Ishikawa (cell line): ENCODE measurements at regions not wholly inside any gene's neighbourhood (a gene's known extent, or its start where the extent isn't known, plus 50 kb on each side); places are given as distances from the start of the nearest gene placed in this dataset.

Experiments used
- CEBPB ChIP-seq: IDR thresholded peaks from 2 replicates; pipeline ENCODE4 v1.6.1; 2012
- EP300 ChIP-seq: IDR thresholded peaks from 2 replicates; pipeline ENCODE4 v1.6.1; 2012; ENCODE audit warnings: borderline replicate concordance
- FOXM1 ChIP-seq: IDR thresholded peaks from 2 replicates; pipeline ENCODE4 v1.6.1; 2012; ENCODE audit warnings: low read depth, borderline replicate concordance
- RAD21 ChIP-seq: IDR thresholded peaks from 2 replicates; pipeline ENCODE4 v1.6.1; 2012; ENCODE audit warnings: low read depth
- TAF1 ChIP-seq: IDR thresholded peaks from 2 replicates; pipeline ENCODE4 v1.6.1; 2012; ENCODE audit warnings: low read depth, mild to moderate bottlenecking
- TCF12 ChIP-seq: IDR thresholded peaks from 2 replicates; pipeline ENCODE4 v1.6.1; 2012; ENCODE audit warnings: low read depth
- ZBTB7A ChIP-seq: IDR thresholded peaks from 2 replicates; pipeline ENCODE4 v1.6.1; 2012; ENCODE audit warnings: low read depth
- TF ChIP-seq, protein P1 (sequence below): IDR thresholded peaks from 2 replicates; pipeline ENCODE4 v1.6.1; 2012
- TF ChIP-seq, protein P2 (sequence below): IDR thresholded peaks from 2 replicates; pipeline ENCODE4 v1.6.1; 2012; ENCODE audit warnings: low read depth, mild to moderate bottlenecking

DNA sequence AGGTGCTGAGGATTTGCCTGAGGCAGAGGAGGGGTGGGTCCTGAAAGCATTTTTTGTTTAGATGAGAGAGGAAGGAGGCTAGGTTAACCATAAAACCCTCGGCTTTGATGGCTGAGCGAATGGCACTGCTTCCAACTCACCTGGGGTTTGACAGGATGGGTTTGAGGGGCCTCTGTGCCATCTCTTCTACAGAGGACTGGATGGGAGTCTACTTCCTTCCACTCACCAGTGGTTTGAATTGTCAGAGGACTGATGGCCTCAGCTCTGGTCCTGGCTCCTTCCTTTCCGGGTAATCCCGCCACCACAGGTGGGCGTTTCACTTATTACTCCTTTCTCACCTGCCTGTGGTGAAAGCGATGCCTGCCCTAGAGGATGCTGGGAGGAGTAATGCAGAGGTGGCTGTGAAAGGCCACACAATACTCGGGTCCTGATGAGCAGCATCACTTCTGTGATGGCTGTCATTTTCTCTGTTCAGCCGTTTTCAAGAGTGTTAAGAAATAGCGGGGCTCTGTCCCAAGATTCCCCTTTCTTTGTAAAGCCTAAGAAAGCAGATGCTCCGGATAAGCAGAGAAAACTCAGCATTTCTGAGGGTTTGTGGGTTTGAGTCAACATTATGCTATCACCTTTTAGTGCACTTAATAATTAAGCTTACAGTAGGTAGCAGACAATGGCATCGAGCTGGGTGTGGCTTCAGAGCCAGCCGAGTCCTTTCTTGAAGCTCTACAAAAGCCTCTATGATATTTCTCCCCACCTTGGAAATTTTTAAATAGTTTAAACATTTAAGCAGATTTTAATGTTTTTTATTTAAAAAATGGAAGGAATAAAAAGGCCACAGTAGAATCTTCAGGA lies 220.7 kb downstream of the HLX start:
- no peak for TF ChIP-seq CEBPB
- TF ChIP-seq TAF1: no peak
- no peak for TF ChIP-seq EP300
- TF ChIP-seq ZBTB7A: no peak
- TF ChIP-seq RAD21: no peak
- TF ChIP-seq, protein P1, sequence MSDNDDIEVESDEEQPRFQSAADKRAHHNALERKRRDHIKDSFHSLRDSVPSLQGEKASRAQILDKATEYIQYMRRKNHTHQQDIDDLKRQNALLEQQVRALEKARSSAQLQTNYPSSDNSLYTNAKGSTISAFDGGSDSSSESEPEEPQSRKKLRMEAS: no peak
- no peak for TF ChIP-seq FOXM1
- TF ChIP-seq, protein P2, sequence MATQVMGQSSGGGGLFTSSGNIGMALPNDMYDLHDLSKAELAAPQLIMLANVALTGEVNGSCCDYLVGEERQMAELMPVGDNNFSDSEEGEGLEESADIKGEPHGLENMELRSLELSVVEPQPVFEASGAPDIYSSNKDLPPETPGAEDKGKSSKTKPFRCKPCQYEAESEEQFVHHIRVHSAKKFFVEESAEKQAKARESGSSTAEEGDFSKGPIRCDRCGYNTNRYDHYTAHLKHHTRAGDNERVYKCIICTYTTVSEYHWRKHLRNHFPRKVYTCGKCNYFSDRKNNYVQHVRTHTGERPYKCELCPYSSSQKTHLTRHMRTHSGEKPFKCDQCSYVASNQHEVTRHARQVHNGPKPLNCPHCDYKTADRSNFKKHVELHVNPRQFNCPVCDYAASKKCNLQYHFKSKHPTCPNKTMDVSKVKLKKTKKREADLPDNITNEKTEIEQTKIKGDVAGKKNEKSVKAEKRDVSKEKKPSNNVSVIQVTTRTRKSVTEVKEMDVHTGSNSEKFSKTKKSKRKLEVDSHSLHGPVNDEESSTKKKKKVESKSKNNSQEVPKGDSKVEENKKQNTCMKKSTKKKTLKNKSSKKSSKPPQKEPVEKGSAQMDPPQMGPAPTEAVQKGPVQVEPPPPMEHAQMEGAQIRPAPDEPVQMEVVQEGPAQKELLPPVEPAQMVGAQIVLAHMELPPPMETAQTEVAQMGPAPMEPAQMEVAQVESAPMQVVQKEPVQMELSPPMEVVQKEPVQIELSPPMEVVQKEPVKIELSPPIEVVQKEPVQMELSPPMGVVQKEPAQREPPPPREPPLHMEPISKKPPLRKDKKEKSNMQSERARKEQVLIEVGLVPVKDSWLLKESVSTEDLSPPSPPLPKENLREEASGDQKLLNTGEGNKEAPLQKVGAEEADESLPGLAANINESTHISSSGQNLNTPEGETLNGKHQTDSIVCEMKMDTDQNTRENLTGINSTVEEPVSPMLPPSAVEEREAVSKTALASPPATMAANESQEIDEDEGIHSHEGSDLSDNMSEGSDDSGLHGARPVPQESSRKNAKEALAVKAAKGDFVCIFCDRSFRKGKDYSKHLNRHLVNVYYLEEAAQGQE: no peak
- no peak for TF ChIP-seq TCF12
